H9 (cell line): ENCODE measurements at regions not wholly inside any gene's neighbourhood (a gene's known extent, or its start where the extent isn't known, plus 50 kb on each side); places are given as distances from the start of the nearest gene placed in this dataset.
"Not testable (repeated sequence)": the region's sequence is repeated elsewhere in the genome, so short reads cannot be mapped to it uniquely, and the experiment has no call there.

Experiments used
- DNase-seq: peaks from one replicate; pipeline ENCODE4 v3.0.0-alpha.2; 2017
- H2AFZ ChIP-seq: one replicate; pipeline ENCODE4 v1.6.1; 2013; ENCODE audit warnings: mild to moderate bottlenecking, low read length, control low read depth, moderate library complexity
- H2AK5ac ChIP-seq: 2 replicates; pipeline ENCODE4 v1.6.1; 2013; ENCODE audit warnings: low read length, control low read depth, mixed read lengths; ENCODE audit not compliant: insufficient read length
- H2BK120ac ChIP-seq: one replicate; pipeline ENCODE4 v1.6.1; 2013; ENCODE audit warnings: low read depth, mild to moderate bottlenecking, low read length, control low read depth, inconsistent platforms; ENCODE audit not compliant: poor library complexity, severe bottlenecking
- H2BK12ac ChIP-seq: 2 replicates; pipeline ENCODE4 v1.6.1; 2013; ENCODE audit warnings: low read length, control low read depth, mixed read lengths, low read depth; ENCODE audit not compliant: insufficient read length
- H2BK15ac ChIP-seq: 2 replicates; pipeline ENCODE4 v1.6.1; 2013; ENCODE audit warnings: low read depth, low read length, control low read depth
- H2BK20ac ChIP-seq: one replicate; pipeline ENCODE4 v1.6.1; 2013; ENCODE audit warnings: low read depth, mild to moderate bottlenecking, low read length, control low read depth, inconsistent platforms; ENCODE audit not compliant: poor library complexity, severe bottlenecking
- H2BK5ac ChIP-seq: 2 replicates; pipeline ENCODE4 v1.6.1; 2013; ENCODE audit warnings: low read length, control low read depth, mixed read lengths; ENCODE audit not compliant: insufficient read length
- H3K14ac ChIP-seq: 2 replicates; pipeline ENCODE4 v1.6.1; 2013; ENCODE audit warnings: low read length, control low read depth; ENCODE audit not compliant: insufficient read depth
- H3K18ac ChIP-seq: 2 replicates; pipeline ENCODE4 v1.6.1; 2013; ENCODE audit warnings: low read depth, mild to moderate bottlenecking, mixed read lengths, low read length, control low read depth; ENCODE audit not compliant: insufficient read length
- H3K23ac ChIP-seq: 2 replicates; pipeline ENCODE4 v1.6.1; 2013; ENCODE audit warnings: low read length, control low read depth, mixed read lengths, low read depth; ENCODE audit not compliant: insufficient read length
- H3K23me2 ChIP-seq: 2 replicates; pipeline ENCODE4 v1.6.1; 2013; ENCODE audit warnings: low read depth, mild to moderate bottlenecking, mixed read lengths, low read length, control low read depth; ENCODE audit not compliant: insufficient read length, poor library complexity, severe bottlenecking
- H3K27ac ChIP-seq: 2 replicates; pipeline ENCODE4 v1.5.1; 2013; ENCODE audit warnings: low read length, control low read depth, mixed read lengths, low read depth; ENCODE audit not compliant: insufficient read length
- H3K27me3 ChIP-seq: 2 replicates; pipeline ENCODE4 v1.6.1; 2013; ENCODE audit warnings: low read length, control low read depth, inconsistent platforms; ENCODE audit not compliant: insufficient read depth
- H3K4ac ChIP-seq: 2 replicates; pipeline ENCODE4 v1.6.1; 2013; ENCODE audit warnings: low read depth, mild to moderate bottlenecking, control low read depth, inconsistent platforms, low read length, moderate library complexity
- H3K4me1 ChIP-seq: 2 replicates; pipeline ENCODE4 v1.6.1; 2013; ENCODE audit warnings: low read length, control low read depth, inconsistent platforms; ENCODE audit not compliant: insufficient read depth
- H3K4me2 ChIP-seq: 2 replicates; pipeline ENCODE4 v1.6.1; 2013; ENCODE audit warnings: low read length, control low read depth, mixed read lengths; ENCODE audit not compliant: insufficient read length, insufficient read depth
- H3K56ac ChIP-seq: 2 replicates; pipeline ENCODE4 v1.6.1; 2013; ENCODE audit warnings: low read depth, mild to moderate bottlenecking, mixed read lengths, low read length, control low read depth; ENCODE audit not compliant: insufficient read length
- H3K79me1 ChIP-seq: 2 replicates; pipeline ENCODE4 v1.6.1; 2013; ENCODE audit warnings: low read depth, mild to moderate bottlenecking, moderate library complexity, low read length, control low read depth, inconsistent platforms; ENCODE audit not compliant: insufficient read depth, poor library complexity, severe bottlenecking
- H3K79me2 ChIP-seq: 2 replicates; pipeline ENCODE4 v1.6.1; 2013; ENCODE audit warnings: low read length, control low read depth, inconsistent platforms; ENCODE audit not compliant: insufficient read depth
- H3K9ac ChIP-seq: 2 replicates; pipeline ENCODE4 v1.6.1; 2013; ENCODE audit warnings: low read length, control low read depth, mixed read lengths; ENCODE audit not compliant: insufficient read length; ENCODE audit errors: extremely low read depth
- H3K9me3 ChIP-seq: one replicate; pipeline ENCODE4 v1.6.1; 2013; ENCODE audit warnings: low read depth, low read length, inconsistent platforms; ENCODE audit not compliant: control insufficient read depth
- H3T11ph ChIP-seq: one replicate; pipeline ENCODE4 v1.6.1; 2013; ENCODE audit warnings: mild to moderate bottlenecking, low read length, control low read depth, inconsistent platforms
- H4K20me1 ChIP-seq: one replicate; pipeline ENCODE4 v1.6.1; 2013; ENCODE audit not compliant: control insufficient read depth, insufficient read length, insufficient read depth
- H4K5ac ChIP-seq: 2 replicates; pipeline ENCODE4 v1.6.1; 2013; ENCODE audit warnings: low read depth, mild to moderate bottlenecking, mixed read lengths, low read length, control low read depth; ENCODE audit not compliant: insufficient read length
- H4K8ac ChIP-seq: replicated peaks from 2 replicates; pipeline ENCODE4 v1.6.1; 2013; ENCODE audit warnings: low read length, control low read depth, mixed read lengths, low read depth; ENCODE audit not compliant: insufficient read length
- H4K91ac ChIP-seq: 2 replicates; pipeline ENCODE4 v1.6.1; 2013; ENCODE audit warnings: low read depth, mild to moderate bottlenecking, moderate library complexity, mixed read lengths, low read length, control low read depth; ENCODE audit not compliant: insufficient read length
- H3K27ac Mint-ChIP-seq, 3 experiments: 2 replicates in 2 of 3; 3 replicates in 1 of 3; pipeline ENCODE4 v1.8.0; 2020 to 2021; ENCODE audit warnings: mixed read lengths in 3 of 3, mild to moderate bottlenecking in 1 of 3, moderate library complexity in 1 of 3
- H3K27me3 Mint-ChIP-seq: 2 replicates; pipeline ENCODE4 v1.8.0; 2021; ENCODE audit warnings: low read depth, mild to moderate bottlenecking, moderate library complexity, mixed read lengths
- H3K36me3 Mint-ChIP-seq, 3 experiments: 2 replicates in 2 of 3; 3 replicates in 1 of 3; pipeline ENCODE4 v1.8.0; 2020 to 2021; ENCODE audit warnings: low read depth in 3 of 3, mixed read lengths in 3 of 3; ENCODE audit not compliant: insufficient read depth in 1 of 3
- H3K4me1 Mint-ChIP-seq, 2 experiments: 2 replicates each; pipeline ENCODE4 v1.8.0; 2020; ENCODE audit warnings: mixed read lengths in 2 of 2
- H3K4me3 Mint-ChIP-seq, 2 experiments: 2 replicates in 1 of 2; 3 replicates in 1 of 2; pipeline ENCODE4 v1.8.0; 2020 to 2021; ENCODE audit warnings: mild to moderate bottlenecking in 2 of 2, mixed read lengths in 2 of 2, moderate library complexity in 1 of 2
- H3K9me3 Mint-ChIP-seq, 2 experiments: 2 replicates in 1 of 2; 3 replicates in 1 of 2; pipeline ENCODE4 v1.8.0; 2020; ENCODE audit warnings: mild to moderate bottlenecking in 2 of 2, mixed read lengths in 2 of 2, moderate library complexity in 1 of 2
- WGBS: extraction: QIAGEN DNeasy Blood & Tissue Kit; methylation state at CpG from one replicate; pipeline ENCODE4 v1.1.7; 2013; ENCODE audit warnings: missing lambda C conversion rate, low lambda C conversion rate, mixed read lengths; ENCODE audit not compliant: insufficient read length; ENCODE audit errors: extremely low coverage; 5-methylcytosine and 5-hydroxymethylcytosine counted together
- TF ChIP-seq, protein P1 (sequence below): fragments of 200-600 bp; sonication (generic); conservative IDR thresholded peaks from 3 replicates; pipeline ENCODE4 v1.8.0; 2021; ENCODE audit warnings: antibody characterized with exemption, mild to moderate bottlenecking

DNA sequence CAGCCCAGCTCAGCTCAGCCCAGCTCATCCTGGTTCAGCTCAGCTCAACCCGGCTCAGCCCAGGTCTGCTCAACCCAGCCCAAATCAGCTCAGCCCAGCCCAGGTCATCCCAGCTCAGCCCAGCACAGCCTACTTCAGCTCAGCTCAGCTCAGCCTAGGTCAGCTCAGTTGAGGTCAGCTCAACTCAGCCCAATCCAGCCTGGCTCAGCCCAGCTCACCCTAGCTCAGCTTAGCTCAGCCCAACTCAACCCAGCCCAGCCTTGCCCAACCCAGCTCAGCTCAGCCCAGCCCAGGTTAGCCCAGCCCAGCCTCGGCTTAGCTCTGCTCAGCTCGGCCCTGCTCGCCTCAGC lies 332.3 kb downstream of the TMEM121 start:
- H3K18ac ChIP-seq = no peak overlapping the region
- no peak overlapping the region for H4K91ac ChIP-seq
- H3K4ac ChIP-seq = no peak overlapping the region
- no peaks in the 10 kb centered on the region for H3K23me2 ChIP-seq
- DNase-seq = no peak
- no peak overlapping the region for H3K27ac ChIP-seq
- H2BK12ac ChIP-seq = no peak overlapping the region
- no peaks in the 10 kb centered on the region for H4K20me1 ChIP-seq
- no peak overlapping the region for H2BK20ac ChIP-seq
- WGBS = no CpG with 5 or more reads among the region's 4 CpGs
- Mint-ChIP-seq H3K36me3 (peaks cover 17 to 20% (median 17%) of the 10 kb centered on the region in 3 experiments), H3K4me1 (no peaks in the 10 kb centered on the region), H3K4me3 (no peak overlapping the region), H3K27ac (no peak overlapping the region), H3K27me3 (peaks cover 4% of the 10 kb centered on the region), H3K9me3 (peaks cover 90 to 99% of the 10 kb centered on the region in 2 experiments)
- TF ChIP-seq, protein P1, sequence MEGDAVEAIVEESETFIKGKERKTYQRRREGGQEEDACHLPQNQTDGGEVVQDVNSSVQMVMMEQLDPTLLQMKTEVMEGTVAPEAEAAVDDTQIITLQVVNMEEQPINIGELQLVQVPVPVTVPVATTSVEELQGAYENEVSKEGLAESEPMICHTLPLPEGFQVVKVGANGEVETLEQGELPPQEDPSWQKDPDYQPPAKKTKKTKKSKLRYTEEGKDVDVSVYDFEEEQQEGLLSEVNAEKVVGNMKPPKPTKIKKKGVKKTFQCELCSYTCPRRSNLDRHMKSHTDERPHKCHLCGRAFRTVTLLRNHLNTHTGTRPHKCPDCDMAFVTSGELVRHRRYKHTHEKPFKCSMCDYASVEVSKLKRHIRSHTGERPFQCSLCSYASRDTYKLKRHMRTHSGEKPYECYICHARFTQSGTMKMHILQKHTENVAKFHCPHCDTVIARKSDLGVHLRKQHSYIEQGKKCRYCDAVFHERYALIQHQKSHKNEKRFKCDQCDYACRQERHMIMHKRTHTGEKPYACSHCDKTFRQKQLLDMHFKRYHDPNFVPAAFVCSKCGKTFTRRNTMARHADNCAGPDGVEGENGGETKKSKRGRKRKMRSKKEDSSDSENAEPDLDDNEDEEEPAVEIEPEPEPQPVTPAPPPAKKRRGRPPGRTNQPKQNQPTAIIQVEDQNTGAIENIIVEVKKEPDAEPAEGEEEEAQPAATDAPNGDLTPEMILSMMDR = no peak
- H2AK5ac ChIP-seq = no peak overlapping the region
- no peak overlapping the region for H2AFZ ChIP-seq
- no peak overlapping the region for H3K4me2 ChIP-seq
- no peak overlapping the region for H2BK120ac ChIP-seq
- no peaks in the 10 kb centered on the region for H3K27me3 ChIP-seq
- H3K23ac ChIP-seq = no peak overlapping the region
- no peak overlapping the region for H3T11ph ChIP-seq
- H4K5ac ChIP-seq = no peak overlapping the region
- H3K79me2 ChIP-seq = no peaks in the 10 kb centered on the region
- no peak overlapping the region for H3K56ac ChIP-seq
- H3K14ac ChIP-seq = no peak overlapping the region
- H3K79me1 ChIP-seq = no peaks in the 10 kb centered on the region
- peaks cover 98% of the 10 kb centered on the region for H3K9me3 ChIP-seq
- no peak overlapping the region for H2BK15ac ChIP-seq
- no peak overlapping the region for H4K8ac ChIP-seq
- H3K4me1 ChIP-seq = no peaks in the 10 kb centered on the region
- no peak overlapping the region for H2BK5ac ChIP-seq
- H3K9ac ChIP-seq = no peak overlapping the region

DNA sequence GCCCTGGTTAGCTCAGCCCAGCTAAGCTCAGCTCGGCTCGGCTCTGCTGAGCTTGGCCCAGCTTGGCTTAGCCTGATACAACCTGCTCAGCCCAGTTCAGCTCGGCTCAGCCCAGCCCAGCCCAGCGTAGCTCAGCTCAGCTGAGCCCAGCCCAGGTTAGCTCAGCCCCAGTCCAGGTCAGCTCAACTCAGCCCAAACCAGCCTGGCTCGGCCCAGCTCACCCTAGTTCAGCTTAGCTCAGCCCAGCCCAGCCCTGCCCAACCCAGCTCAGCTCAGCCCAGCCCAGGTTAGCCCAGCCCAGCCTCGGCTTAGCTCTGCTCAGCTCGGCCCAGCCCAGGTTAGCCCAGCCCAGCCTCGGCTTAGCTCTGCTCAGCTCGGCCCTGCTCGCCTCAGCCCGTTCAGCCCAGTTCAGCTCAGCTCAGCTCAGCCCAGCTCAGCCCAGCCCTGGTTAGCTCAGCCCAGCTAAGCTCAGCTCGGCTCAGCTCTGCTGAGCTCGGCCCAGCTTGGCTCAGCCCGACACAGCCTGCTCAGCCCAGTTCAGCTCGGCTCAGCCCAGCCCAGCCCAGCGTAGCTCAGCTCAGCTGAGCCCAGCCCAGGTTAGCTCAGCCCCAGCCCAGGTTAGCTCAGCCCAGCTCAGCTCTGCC lies 332.8 kb downstream of the TMEM121 start:
- H3K4me3 Mint-ChIP-seq, H3K27ac ChIP-seq, DNase-seq, H3K27me3 Mint-ChIP-seq, H2AK5ac ChIP-seq, H3K79me1 ChIP-seq, H3K27me3 ChIP-seq, H3K23me2 ChIP-seq, H3K23ac ChIP-seq, H3K4me1 Mint-ChIP-seq, H2BK12ac ChIP-seq, H2BK20ac ChIP-seq, H2BK15ac ChIP-seq, H4K20me1 ChIP-seq, H3K9ac ChIP-seq, H2AFZ ChIP-seq, H4K91ac ChIP-seq, H3K79me2 ChIP-seq, H3K4me1 ChIP-seq, H3K4me2 ChIP-seq, H3T11ph ChIP-seq, H3K56ac ChIP-seq, H2BK120ac ChIP-seq, H3K14ac ChIP-seq, H3K4ac ChIP-seq, H3K27ac Mint-ChIP-seq, H2BK5ac ChIP-seq, H3K18ac ChIP-seq, H4K5ac ChIP-seq, H4K8ac ChIP-seq: not testable (repeated sequence)
- Mint-ChIP-seq H3K36me3 (peaks cover 15 to 17% (median 15%) of the 10 kb centered on the region in 3 experiments), H3K9me3 (peaks cover 89 to 99% of the 10 kb centered on the region in 2 experiments)
- no CpG with 5 or more reads among the region's 16 CpGs for WGBS
- peaks cover 95% of the 10 kb centered on the region for H3K9me3 ChIP-seq
